Peyer's patch (tissue), 4 donors: ENCODE measurements at regions not wholly inside any gene's neighbourhood (a gene's known extent, or its start where the extent isn't known, plus 50 kb on each side); places are given as distances from the start of the nearest gene placed in this dataset.

Experiments used
- CTCF ChIP-seq, 6 experiments: fragments of 450-650 bp in 4 of 6; fragments of 200-600 bp in 2 of 6; sonication (generic) in 1 of 6; IDR thresholded peaks; one replicate each; pipeline ENCODE4 v1.5.1; 2017 to 2019; ENCODE audit warnings: antibody characterized with exemption in 6 of 6, mild to moderate bottlenecking in 3 of 6, moderate library complexity in 1 of 6
- POLR2A ChIP-seq, 2 donors: fragments of 450-650 bp; IDR thresholded peaks; one replicate each; pipeline ENCODE4 v1.5.1; 2017; ENCODE audit warnings: antibody characterized with exemption in 2 of 2, mild to moderate bottlenecking in 2 of 2, moderate library complexity in 2 of 2

GRCh38 chr4:13201241-13201640, 282.9 kb downstream of the RAB28 start:
- TF ChIP-seq CTCF (IDR thresholded peaks at IDR 0.05) (no peak), POLR2A (IDR thresholded peaks at IDR 0.05) (no peak)
